Stimulated activated CD8-positive, alpha-beta memory T cell treated with anti-CD3 and anti-CD28 coated beads, Interleukin-2, amount 100 ng/mL, for 48 hours (primary cell): ENCODE measurements at regions not wholly inside any gene's neighbourhood (a gene's known extent, or its start where the extent isn't known, plus 50 kb on each side); places are given as distances from the start of the nearest gene placed in this dataset.
"Not testable (repeated sequence)": the region's sequence is repeated elsewhere in the genome, so short reads cannot be mapped to it uniquely, and the experiment has no call there.

Source experiments
- DNase-seq, 2 donors: peaks; one replicate each; pipeline ENCODE4 v3.0.0-alpha.2; 2020; ENCODE audit warnings: low read depth in 2 of 2

GRCh38 chr2:21331625-21332370 is 208.0 kb downstream of the TDRD15 start:
- no peak for DNase-seq

DNA sequence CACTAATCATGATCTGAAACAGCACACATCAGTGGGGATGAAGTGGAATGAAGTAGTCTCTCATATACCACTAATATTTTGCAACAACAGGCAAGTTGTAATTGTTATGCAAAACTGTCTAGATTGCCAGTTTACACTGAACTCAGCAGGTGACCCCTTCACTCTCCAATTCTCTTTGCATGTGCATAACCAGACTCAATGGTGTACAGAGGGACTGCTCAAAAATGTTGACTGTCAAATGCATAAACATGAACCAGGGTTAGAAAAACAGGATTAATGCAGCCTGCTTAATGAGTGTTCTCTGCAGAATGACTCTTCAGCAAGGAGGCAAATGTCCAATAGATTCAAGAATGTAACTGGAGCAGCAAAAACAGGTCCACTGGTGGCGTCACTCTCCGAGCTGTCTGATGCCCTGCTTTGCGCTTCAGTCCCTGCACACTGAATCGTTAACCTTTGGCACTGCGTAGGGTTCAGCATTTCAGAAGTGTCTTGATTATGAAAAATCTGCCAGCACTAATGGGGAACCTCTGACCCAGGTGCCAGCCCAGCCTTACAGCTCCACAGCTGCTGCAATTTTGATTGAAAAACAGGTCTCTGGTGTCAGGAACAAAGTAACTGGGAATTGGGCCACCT is 209.3 kb downstream of the TDRD15 start:
- DNase-seq = no peak

DNA sequence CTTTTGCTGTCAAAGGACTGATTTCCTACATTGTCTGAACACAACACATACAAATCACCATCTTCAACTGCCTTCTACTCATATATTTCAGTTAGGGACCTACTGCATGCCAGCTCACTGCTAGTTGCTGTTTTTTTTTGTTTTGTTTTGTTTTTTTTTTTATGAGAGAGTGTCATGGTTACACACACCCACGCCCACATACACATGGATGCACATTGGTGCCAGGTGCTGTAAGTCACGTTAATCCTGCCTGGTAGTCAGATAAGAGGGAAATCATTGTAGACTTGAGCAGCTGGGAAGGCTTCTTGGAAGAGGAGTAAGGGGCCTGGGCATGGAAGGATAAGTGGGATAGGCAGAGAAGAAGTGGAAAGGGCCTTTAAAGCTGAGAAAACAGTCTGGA is 209.9 kb downstream of the TDRD15 start:
- no peak for DNase-seq

- DNase-seq = no peak
These were observed 223.2 kb downstream of the TDRD15 start for GRCh38 chr2:21346984-21347383.

- DNase-seq = no peak
These were observed 230.3 kb downstream of the TDRD15 start for GRCh38 chr2:21353879-21354679.

DNA sequence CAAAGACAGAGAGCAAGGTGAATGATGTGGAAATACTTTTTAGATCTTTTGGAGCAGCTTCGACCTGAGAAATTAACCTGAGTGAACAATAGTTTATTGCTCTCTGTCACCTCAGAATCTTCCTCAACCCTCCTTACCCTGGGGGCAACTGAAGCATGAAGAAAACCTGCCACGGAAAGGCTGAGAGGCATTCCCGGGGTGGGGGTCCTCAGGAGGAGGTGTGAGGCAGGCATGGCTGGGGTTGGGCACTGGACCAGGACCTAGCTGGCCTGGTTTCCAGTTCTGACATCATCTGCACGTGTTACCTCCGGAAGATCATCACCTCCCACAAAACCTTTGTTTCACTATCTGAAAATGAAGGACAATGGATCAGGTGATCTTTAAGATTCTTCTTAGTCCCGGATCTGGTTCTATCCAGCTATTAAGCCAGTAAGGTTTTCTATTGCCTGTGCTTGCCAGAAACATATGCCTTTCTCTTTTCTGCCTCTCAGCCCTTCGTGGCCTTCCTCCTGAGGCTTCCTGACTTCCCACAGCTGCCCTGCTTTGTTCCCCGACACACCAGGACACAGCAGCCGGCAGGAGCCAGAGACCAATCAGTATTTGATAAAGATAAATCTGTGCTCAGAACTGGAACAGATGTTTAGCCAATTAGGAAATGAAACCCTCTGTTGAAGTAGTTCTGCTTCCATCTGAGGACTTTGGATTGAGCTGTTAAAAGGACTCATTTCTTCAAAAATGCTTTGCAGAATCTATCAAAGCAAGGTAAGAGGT is 232.5 kb downstream of the TDRD15 start:
- DNase-seq = no peak

GRCh38 chr2:21356857-21357255 is 233.1 kb downstream of the TDRD15 start:
- DNase-seq = no peak

DNA sequence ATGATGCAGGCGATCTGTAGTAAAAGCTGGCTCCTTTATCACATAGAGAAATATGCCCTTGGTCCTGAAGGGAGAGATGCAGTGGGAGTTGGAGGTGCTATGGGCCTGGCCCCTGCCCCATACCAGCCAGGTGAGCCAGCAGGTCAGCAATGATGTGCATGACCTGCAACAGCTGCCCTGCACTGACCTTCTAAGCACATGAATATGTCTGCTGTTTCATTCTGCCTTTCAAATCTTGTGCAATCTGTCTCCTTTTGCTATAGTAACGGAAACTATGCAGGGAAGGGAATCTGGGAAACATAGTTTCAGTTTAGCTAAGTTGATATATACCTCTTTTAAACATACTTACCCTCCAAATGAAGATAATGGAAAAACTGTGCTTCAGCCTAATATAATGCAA is 235.2 kb downstream of the TDRD15 start:
- no peak for DNase-seq

DNA sequence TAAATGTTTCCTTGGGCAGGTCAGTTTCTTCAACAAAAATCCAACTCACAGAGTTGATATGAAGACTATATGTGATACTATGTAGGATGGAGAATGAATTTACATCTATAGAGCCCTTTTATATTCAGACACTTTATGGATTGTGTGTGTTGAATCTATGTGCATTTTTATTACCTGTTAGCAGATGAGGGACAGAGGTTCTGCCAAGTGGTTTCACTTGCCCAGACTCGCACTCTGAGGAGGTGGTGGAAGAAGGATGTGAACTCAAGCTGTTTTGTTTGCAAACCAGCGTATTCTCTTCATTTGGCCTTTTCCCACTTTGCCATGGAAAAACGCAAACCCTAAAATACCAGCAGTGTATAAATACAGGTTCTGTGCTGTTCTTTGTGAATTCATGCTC is 237.6 kb downstream of the TDRD15 start:
- no peak for DNase-seq

DNA sequence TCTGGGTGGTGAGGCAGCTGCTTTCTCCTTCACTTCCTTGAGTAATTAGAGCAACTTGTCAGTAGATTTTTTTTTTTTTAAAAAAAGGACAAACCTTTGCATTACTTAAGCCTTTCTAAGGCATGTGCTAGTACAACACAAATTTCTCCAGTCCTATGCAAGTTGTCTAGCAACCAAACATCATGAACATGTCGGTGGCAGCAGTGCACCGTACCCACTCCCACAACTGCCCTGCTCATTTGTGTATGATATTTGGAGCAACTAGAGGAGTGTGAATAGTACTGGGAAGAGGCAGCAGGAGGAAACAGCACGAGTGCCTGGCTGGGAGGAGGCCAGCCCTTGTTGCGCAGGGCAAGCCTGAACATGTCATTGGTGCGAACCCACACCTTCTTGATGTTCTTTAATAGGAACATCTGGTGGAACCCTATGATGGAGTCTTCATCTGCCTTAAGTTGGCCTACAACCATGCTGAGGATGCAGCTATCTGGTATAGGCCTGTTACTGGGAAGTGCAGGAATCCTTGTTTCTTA is 238.3 kb downstream of the TDRD15 start:
- no peak for DNase-seq

- no peak for DNase-seq
These were observed 239.6 kb downstream of the TDRD15 start for GRCh38 chr2:21363364-21363763.

- DNase-seq = no peak
These were observed 243.7 kb downstream of the TDRD15 start for GRCh38 chr2:21367421-21367820.

- DNase-seq = no peak
These were observed 246.0 kb downstream of the TDRD15 start for GRCh38 chr2:21369787-21370186.

- DNase-seq = no peak
These were observed 247.8 kb downstream of the TDRD15 start for GRCh38 chr2:21371499-21372003.

GRCh38 chr2:21372654-21373053 is 248.9 kb downstream of the TDRD15 start:
- DNase-seq = no peak

GRCh38 chr2:21376864-21377263 is 253.1 kb downstream of the TDRD15 start:
- DNase-seq = no peak

- DNase-seq = no peak
These were observed 255.4 kb downstream of the TDRD15 start for GRCh38 chr2:21379140-21379539.

- DNase-seq = not testable (repeated sequence)
These were observed 255.9 kb downstream of the TDRD15 start for GRCh38 chr2:21379668-21380067.

DNA sequence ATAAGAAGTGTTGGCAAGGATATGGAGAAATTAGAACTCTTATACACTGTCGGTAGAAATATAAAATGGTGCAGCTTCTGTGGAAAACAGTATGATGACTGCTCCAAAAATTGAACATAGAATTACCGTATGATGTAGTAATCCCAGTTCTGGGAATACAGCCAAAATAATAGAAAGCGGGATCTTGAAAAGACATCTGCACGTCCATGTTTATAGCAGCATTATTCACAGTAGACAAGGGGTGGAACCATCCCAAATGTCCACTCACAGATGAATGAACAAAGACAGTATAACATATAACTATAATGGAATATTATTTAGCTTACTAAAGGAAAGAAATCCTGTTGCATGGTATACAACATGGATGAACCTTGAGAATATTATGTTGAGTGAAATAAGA is 257.7 kb downstream of the TDRD15 start:
- DNase-seq = no peak

DNA sequence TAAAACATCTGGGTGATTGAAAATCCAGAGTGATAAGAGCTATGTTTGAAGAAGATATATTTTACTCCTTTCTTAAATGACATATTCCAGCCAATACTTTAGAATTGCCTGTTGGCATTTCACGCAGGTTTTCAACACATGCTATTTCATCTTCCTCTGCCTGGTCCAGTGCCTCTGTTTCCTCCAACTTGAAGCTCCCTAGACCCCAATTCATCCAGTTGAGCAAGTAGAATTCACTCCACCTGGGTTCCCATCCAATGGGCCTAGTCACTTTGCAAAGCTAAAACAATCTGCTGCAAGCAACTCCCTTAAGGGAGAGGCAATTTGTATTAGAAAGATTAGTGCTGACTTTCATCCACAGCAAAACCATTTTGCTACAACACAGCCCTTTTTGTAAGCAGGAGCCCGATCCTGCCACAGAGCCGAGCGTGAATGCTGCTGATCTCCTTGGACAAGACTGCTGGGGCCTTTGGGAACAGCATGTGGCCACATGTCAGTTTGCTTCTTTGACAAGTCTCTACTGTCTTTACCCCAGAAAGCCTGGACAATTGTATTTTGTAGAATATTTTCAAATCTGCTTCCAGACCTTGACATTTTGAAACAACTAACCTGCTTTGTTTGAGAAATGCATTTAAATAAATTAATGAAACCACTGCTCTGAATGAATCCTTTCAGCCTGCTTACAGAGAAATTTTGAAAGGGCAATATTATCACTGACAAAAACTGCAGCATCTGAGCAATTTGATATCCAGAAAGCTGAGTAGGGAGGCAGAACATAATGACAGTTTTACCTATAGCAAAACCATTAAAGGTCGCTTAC is 259.1 kb downstream of the TDRD15 start:
- DNase-seq = no peak

- DNase-seq = no peak
These were observed 262.9 kb downstream of the TDRD15 start for GRCh38 chr2:21386666-21387065.
